ENCODE measurements at regions not wholly inside any gene's neighbourhood (a gene's known extent, or its start where the extent isn't known, plus 50 kb on each side); places are given as distances from the start of the nearest gene placed in this dataset.

DNA sequence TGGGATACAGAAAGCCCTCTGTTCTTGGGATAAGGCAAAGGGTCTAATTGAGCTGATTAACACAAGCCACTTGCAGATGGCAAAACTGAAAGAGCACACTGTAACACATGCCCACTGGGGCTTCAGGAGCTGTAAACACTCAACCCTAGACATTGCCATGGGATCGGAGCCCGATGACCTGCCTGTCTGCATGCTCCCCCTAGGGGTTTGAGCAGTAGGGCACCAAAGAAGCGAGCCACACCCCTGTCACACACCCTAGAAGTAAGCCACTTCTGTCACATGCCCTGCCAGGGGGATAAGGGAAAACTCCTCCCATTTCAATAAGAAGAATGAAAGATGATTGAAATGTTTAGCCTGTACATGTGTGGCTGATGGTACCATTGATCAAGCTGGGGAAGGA, 81.3 kb upstream of the IRX6 start:
- DNase-seq, result no peak

DNA sequence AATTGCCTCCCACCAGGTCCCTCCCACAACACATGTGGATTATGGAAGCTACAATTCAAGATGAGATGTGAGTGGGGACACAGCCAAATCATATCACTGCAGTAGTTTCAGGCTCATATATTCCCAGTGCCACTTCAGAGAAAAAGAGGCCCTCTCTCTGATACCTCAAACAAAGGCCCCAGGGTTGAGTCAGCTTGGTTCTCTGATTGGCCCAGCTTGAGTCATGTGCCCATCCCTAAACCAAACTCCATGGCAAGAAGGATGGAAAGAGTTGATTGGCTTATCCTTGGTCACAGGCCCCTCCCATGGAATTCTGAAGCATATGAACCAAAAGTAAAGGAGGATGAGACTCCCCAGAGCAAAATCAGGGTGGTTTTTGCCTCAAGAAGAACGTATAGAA, 75.9 kb upstream of the IRX6 start:
- DNase-seq, result no peak

DNA sequence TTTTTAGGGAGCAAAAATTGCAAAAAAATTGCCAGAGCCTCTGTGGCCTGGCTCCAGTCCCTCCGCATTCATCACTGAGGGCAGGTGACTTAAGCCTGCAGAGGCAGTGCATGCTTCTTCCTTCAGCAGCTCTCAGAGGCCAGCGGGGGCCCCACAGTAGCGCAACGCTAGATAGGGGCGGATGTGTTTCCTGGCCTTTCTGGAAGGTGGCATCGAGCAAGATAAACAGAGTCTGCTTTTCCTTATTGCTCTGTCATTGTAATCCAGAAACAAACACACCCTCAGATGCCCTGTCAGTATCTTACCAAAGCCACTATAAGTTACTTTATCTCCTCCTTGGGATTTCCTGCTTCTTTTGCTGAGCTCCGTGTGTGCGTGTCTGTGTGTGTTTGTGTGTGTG, 75.5 kb upstream of the IRX6 start:
- no peak for DNase-seq

DNA sequence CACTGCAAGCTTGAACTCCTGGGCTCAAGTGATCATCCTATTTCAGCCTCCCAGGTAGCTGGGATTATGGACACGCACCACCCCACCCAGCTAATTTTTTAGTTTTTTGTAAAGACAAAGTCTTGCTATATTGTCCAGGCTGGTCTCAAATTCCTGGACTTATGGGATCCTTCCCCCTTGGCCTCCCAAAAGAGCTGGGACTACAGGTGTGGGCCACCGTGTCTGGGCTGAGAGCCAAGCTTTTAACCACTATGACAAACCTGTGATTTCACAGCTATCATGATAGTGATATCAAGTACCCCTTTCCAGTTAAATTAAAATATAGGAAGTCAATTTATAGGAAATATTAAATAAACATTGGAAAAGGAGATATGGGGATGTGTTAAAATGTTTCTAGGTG, 74.6 kb upstream of the IRX6 start:
- no peak for DNase-seq

DNA sequence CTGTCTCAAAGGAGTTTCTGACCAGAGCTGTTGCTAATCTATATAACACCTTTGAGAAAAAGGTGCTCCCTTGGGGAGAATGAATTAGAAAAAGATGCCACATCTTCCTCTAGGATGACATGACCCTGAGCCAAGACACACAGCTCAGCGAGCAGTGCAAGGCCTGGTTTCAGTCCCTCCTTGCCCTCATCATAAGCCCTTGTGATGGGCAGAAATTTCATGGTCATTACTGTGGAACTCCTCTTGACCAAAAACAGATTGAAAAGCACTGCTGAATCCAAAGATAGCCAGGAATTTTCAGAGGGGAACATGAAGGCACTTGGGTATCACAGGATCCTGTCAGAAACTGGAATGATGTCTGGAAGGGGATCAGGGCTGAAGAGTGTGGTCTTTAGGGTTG, 74.1 kb upstream of the IRX6 start:
- no peak for DNase-seq

DNA sequence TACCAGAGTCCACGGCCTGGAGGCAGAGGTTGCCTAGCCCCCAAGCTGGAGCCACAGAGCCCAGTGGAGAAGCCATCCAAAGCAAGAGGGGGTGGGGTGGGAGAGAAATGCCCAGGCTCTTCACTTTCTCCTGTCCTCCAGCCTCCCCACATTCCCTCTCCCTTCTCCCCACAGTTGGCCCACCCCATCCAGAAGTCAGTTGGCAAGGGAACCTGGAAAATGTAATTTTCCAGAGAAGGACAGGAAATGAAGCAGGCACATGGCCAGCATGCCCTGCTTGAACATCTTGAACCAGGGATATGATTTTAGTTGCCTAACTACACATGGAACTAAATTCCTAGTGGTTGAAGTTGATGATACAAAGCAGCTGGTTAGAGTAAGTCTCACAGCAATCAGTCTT, 73.3 kb upstream of the IRX6 start:
- DNase-seq, result no peak

DNA sequence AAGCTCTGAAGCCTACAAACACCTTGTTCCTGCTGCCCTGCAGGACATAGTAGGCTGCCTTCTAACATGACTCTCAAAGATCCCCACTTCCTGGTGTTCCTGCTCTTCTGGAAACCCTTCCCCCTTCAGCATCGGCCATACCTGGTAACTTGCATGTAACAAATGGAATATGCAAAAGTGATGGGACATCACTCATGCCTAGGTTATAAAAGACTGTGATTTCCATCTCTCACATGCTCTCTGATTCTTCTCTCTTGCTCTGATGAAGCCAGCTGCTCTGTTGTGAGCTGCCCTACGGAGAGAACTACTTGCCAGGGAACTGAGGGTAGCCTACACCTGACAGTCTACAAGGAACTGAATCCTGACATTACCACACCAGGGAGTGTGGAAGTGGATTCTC, 72.9 kb upstream of the IRX6 start:
- DNase-seq, result no peak

DNA sequence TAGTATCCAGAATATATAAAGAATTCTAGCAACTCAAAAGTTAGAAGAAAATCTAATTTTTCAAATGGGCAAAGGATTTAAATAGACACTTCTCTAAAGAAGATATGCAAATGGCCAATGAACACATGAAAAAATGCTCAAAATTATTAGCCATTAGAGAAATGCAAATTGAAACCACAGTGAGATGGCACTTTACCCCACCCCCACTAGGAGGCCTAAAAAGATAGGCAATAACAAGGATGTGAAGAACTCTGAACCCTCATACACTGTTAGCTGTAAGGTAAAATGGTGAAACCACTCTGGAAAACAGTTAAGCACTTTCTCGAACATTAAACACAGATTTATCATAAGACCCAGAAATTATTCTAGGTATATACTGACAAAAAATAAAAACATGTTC, 71.4 kb upstream of the IRX6 start:
- DNase-seq, result no peak

DNA sequence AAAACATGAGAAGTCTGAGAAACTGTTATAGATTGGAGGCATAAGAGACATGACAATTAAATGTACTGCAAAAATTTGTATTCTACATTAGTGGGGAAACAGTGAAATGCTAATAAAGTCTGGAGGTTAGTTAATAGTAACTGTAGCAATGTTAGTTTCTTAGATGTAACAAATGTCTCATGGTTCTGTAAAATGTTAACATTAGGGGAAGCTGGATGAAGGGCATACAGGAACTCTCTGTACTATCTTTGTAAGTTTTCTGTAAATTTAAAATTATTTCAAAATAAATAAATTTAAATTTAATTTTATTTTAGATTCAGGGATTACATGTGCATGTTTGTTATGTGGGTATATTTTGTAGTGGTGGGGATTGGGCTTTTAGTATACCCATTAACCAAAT, 70.0 kb upstream of the IRX6 start:
- no peak for DNase-seq

DNA sequence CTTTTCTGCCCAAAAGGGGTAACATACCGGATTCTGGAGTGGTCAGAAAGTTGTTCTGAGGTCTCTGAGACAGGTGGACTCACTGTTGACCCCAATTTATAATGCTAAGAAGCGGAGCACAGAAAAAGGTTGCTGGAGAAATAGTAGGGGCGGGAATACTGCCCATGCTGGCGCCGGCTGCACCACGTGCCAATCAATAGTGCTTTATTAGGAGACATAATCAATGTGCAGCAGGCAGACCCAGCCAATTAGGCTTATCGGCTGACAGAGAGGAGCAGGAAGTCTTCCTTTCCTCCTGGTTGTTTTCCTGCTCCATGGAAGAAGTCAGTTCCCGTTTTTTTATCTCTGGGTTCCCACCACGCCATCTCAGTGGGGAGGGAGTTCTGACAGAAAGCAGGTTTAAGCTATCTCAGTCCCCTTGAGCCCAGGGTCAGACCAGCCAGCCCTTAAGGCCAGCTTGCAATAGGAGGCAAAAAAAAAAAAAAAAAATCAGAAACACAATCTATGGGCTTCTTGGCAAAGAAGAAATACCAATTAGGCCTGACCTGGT, 68.2 kb upstream of the IRX6 start:
- no peak for DNase-seq

DNA sequence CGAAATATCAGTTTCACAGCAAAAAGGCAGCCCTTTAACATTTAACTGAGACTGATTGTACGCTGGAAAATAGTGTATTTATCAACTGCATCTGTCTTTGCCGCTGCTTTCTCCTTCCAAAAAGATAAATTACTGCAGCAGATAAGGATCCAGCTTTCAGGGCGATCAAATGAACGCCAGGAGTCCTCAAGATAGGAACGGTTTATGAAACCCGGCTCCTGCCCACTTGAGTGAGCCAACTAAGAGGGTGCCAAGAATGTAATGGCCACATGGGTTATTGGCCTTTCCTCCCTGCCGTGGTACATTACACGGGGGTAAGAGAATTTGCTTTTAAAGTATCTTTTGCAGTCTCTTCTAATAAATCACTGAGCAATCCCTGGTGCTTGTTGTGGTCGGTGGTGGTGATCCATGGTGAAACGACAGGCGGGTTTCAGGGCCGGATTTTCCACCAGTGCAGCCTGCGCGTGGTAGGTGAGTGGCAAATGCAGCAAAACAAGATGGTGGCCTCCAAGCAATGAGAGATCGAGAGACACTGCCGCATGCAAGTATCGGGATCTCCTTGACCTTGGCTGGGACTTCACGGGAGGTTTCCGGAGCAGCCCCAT, 67.5 kb upstream of the IRX6 start:
- no peak for DNase-seq

DNA sequence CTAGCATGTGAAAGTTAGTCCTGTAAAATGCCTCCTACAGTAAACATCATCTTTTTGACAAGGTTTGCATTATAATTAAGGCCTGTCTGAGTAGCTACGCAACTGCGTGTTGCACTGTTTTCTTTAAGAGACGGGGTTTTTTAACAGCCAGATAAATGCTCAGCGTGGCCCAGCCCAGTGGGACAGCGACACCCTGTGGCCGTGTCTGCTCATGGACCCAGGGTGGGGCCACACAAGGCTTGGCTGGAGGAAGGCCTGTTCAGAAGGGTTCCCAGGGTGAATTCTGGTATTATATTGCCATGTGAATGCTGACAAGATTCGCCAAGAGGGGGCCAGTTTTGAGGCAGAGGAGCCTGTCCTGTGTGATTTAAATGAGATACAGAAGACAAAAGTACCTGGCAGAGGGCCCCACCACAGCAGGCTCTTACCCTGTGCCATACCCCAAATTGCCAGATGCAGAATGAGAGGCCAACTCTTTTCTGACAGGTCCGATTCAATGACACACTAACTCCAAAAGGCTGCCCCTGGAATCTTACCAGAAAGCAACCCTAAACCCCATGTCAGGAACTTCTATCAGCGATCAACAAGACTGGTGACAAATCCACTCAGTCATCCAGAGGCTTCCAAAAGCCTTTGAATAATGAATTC, 65.9 kb upstream of the IRX6 start:
- DNase-seq, result peak; percentile 45

DNA sequence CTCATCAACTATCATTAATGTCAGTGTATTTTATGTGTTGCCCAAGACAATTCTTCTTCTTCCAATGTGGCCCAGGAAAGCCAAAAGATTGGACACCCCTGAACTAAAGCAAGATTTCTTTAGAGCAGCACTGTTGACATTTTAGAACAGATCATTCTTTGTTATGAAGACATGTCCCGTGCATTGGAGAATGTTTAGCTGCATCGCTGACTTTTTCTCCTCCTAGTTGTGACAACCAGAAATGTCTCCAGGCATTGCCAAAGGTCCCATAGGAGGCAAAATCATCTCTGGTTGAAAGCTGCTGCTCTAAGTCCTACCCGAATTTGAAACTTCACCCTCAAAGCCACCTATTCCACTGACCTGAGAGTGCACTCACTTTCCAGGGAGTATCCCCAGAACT, 62.7 kb upstream of the IRX6 start:
- no peak for DNase-seq

DNA sequence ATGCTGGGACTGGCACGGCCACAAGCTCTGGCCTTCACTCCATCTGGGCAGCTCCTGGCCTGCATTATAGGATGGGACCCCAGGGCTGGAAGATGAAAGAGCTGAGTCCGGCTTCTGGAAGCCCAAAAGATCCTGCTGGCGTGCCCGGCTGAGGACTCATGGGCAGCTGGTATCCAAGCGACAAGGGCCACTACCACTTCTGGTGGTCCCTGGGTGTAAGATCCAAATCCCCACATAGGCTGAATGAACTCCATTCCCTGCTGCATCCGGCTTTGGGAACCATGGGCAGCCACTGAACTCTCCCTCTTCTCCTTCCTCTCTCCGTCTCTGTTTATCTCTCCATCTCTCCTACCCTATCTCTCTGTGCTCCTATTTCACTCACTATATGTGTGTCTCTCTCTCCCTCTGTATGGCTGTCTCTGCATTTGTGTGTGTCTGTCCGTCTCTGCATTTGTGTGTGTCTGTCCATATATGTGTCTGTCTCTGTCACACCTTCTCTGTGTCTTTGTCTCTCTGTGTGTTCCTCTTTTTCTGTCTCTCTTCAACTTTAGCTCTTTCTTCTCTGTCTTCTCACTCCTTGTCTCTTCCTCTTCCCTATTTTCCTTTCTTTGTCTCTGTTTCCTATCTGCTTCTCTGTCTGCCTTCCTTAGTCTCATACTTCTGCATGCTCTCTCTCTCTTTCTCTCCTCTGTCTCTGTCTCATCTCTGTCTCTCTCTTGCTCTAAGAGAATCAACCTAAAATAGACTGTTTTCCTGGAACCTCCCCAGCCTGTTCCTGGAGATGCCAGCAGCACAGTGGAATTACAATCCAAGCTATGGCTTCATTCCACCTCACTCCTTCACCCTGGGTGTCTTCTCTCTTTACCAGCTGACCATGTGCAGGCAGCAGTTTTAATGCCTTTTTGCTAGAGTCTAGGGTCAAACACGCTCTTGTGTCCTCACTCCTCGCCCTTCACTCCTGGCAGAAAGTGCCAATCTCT, 60.4 kb upstream of the IRX6 start:
- no peak for DNase-seq

DNA sequence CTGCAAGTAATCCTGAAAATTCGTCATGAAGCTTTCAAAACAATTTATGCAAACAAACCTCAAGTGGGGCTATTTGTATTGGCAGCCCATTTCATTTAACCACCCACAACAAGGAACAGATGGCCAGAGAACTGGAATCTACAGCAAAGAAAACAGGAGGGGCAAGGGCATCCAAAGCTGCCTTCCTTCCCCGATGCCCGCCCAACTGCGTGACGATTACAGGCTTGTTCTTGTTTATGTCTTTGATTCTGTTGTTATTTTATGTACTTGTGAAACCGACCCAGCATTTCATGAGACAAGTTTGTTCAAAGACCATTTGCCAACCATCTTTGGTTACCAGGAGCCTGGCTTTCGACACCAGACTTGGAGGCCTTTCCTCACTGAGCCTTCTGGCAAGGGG, 59.1 kb upstream of the IRX6 start:
- no peak for DNase-seq

DNA sequence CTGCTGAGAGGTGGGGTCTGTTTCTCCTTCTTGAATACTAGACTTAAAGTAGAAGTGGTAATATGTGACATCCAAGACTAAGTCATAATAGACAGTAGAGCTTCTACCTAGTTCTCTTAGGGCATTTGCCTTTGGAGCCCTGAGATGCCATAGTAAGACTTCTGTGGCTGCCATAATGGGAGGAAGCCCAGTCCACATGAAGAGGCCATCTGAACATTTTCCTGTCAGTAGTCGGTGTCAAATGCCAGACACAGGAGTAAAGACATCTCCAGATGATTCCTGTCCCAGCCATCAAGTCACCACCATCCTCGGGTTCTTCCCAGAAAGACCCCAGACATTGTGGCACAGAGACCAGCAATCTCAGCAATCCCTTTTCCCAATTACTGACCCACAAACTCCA, 58.1 kb upstream of the IRX6 start:
- no peak for DNase-seq

DNA sequence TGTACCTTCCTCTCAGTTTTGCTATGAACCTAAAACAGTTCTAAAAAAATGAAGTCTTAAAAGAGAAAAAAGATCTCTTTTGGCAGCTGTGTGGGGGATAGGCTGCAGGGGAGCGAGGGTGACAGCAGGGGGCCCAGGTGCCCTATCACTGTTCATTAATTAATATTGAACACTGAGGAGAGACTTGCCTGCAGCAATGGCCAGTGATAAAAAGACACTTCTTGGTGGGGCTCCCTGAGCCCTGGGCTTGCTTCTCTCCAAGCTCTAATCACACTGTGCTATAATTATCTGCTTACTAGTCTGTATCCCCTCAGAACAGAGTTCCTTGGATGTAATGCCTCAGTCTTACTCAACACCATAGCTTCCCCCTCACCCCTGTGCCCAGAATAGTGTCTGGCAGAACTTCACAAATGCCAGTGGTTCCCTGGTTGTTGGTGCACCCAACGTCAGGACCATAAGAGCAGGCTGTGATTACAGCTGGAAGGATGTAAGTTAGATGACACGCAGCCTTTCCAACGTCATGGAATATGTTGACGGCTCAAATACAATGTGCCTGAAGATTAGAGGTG, 52.0 kb upstream of the IRX6 start:
- DNase-seq, result no peak

DNA sequence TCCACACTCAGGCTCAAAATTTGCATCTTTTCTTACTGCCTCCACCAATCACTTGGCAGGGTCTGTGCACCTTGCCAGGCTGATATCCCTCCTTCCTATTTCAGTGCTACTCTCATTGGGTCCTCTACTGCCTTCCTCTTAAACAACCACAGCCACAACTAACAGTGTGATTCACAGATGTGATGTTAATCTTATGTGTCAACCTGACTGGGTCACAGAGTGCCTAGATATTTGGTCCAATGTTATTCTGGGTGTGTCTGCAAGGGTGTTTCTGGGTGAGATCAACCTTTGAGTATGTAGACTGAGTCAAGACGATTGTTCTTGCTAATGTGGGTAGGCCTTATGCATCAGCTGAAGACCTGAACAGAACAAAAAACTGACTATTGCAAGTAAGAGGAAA, 51.3 kb upstream of the IRX6 start:
- no peak for DNase-seq

DNA sequence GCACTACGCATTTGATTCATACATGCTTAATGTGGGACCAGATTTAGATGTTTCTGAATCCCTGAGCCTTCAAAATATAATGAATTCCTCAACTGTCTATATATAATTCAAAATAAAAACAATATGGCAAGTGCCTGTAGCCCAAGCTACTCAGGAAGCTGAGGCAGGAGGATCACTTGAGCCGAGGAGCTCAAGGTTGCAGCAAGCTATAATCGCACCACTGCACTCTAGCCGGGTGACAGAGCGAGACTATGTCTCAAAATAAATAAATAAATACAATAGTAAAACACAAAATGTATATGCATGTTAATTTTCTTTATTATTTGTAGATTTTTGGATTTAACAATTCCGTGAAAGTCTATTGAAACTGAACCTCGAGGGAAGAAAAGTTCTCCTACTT, 50.6 kb upstream of the IRX6 start:
- DNase-seq, result no peak

DNA sequence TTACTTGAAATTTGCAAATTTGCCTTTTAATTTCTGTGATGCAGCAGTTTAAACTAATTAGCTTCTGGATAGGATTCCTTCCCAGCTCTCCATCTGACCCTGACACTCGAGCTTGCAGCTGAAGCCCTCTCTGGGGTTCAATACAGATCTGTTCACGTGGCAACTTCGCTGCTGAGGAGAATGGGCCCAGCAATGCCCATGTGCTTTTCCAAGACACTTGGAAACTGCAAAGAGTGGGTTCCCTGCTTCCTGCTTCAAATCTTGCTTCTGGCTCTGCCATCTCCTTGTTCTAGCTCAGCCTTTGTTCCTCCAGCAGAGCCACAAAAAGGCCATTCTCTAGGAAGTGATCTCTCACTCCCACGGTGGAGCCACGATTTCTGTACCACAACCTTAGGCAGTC, 50.0 kb upstream of the IRX6 start:
- DNase-seq, result no peak
